HG02571 (cell line): ENCODE measurements at regions not wholly inside any gene's neighbourhood (a gene's known extent, or its start where the extent isn't known, plus 50 kb on each side); places are given as distances from the start of the nearest gene placed in this dataset.
"Not testable (repeated sequence)": the region's sequence is repeated elsewhere in the genome, so short reads cannot be mapped to it uniquely, and the experiment has no call there.

Experiments used
- ATAC-seq: cut with Tn5 transposase; IDR thresholded peaks from one replicate; pipeline ENCODE4 v1.9.1; 2021; ENCODE audit warnings: mild to moderate bottlenecking, moderate library complexity; ENCODE audit not compliant: unreplicated experiment

- no peak for ATAC-seq
Observed at GRCh38 chr11:43172477-43172876, 139.3 kb upstream of the API5 start.

GRCh38 chr11:43177975-43178374 is 133.8 kb upstream of the API5 start:
- ATAC-seq = no peak

- not testable (repeated sequence) for ATAC-seq
Observed at GRCh38 chr11:43194459-43194858, 117.3 kb upstream of the API5 start.

GRCh38 chr11:43197379-43197778 is 114.4 kb upstream of the API5 start:
- ATAC-seq = no peak

- ATAC-seq = no peak
Observed at GRCh38 chr11:43200031-43200430, 111.8 kb upstream of the API5 start.

- ATAC-seq = no peak
Observed at GRCh38 chr11:43212279-43212678, 99.5 kb upstream of the API5 start.

GRCh38 chr11:43214471-43214870 is 97.3 kb upstream of the API5 start:
- ATAC-seq = no peak

- no peak for ATAC-seq
Observed at GRCh38 chr11:43217849-43218248, 93.9 kb upstream of the API5 start.

GRCh38 chr11:43222215-43222614 is 89.6 kb upstream of the API5 start:
- no peak for ATAC-seq

- no peak for ATAC-seq
Observed at GRCh38 chr11:43223026-43223425, 88.8 kb upstream of the API5 start.

- no peak for ATAC-seq
Observed at GRCh38 chr11:43234881-43235280, 76.9 kb upstream of the API5 start.

- ATAC-seq = no peak
Observed at GRCh38 chr11:43238341-43238740, 73.5 kb upstream of the API5 start.

- no peak for ATAC-seq
Observed at GRCh38 chr11:43239791-43240190, 72.0 kb upstream of the API5 start.

- no peak for ATAC-seq
Observed at GRCh38 chr11:43242401-43242800, 69.4 kb upstream of the API5 start.

- ATAC-seq = no peak
Observed at GRCh38 chr11:43243927-43244326, 67.9 kb upstream of the API5 start.

GRCh38 chr11:43245466-43245865 is 66.3 kb upstream of the API5 start:
- ATAC-seq = no peak

- no peak for ATAC-seq
Observed at GRCh38 chr11:43250309-43250708, 61.5 kb upstream of the API5 start.

GRCh38 chr11:43261775-43262174 is 50.0 kb upstream of the API5 start:
- ATAC-seq = no peak
